Breast epithelium (tissue), 4 donors: ENCODE measurements at regions not wholly inside any gene's neighbourhood (a gene's known extent, or its start where the extent isn't known, plus 50 kb on each side); places are given as distances from the start of the nearest gene placed in this dataset.

Experiments used
- DNase-seq, 2 donors: peaks; one replicate each; pipeline ENCODE4 v3.0.0-alpha.2; 2019; ENCODE audit warnings: low spot score in 2 of 2
- H3K27ac ChIP-seq, 2 donors: fragments of 200-600 bp; sonication (generic) in 1 of 2; one replicate each; pipeline ENCODE4 v1.5.1; 2016 to 2019; ENCODE audit warnings: mild to moderate bottlenecking in 1 of 2
- H3K27me3 ChIP-seq, 2 donors: fragments of 200-600 bp; sonication (generic) in 1 of 2; one replicate each; pipeline versions ENCODE4 v1.5.1 to v1.6.0; 2017 to 2019; ENCODE audit warnings: control low read depth in 1 of 2, mild to moderate bottlenecking in 1 of 2
- H3K36me3 ChIP-seq: fragments of 200-600 bp; one replicate; pipeline ENCODE4 v1.5.1; 2019
- H3K4me1 ChIP-seq, 2 donors: fragments of 200-600 bp; sonication (generic); one replicate each; pipeline ENCODE4 v1.5.1; 2016 to 2019; ENCODE audit warnings: control low read depth in 1 of 2
- H3K4me3 ChIP-seq, 3 donors: fragments of 200-600 bp; sonication (generic); 1 replicate in 2 of 3; 2 replicates in 1 of 3; pipeline ENCODE4 v1.5.1; 2016 to 2019; ENCODE audit warnings: mild to moderate bottlenecking in 3 of 3, moderate library complexity in 2 of 3
- H3K9me3 ChIP-seq, 2 donors: fragments of 200-600 bp; sonication (generic) in 1 of 2; one replicate each; pipeline ENCODE4 v1.5.1; 2016 to 2019; ENCODE audit warnings: control low read depth in 1 of 2
- POLR2A ChIP-seq: fragments of 450-650 bp; IDR thresholded peaks from one replicate; pipeline ENCODE4 v1.6.1; 2016; ENCODE audit warnings: antibody characterized with exemption, mild to moderate bottlenecking, moderate library complexity
- POLR2AphosphoS5 ChIP-seq, 3 donors: sonication (generic); formaldehyde crosslinking; IDR thresholded peaks; one replicate each; pipeline ENCODE4 v1.6.1; 2017; ENCODE audit warnings: antibody characterized with exemption in 3 of 3
- intact Hi-C: fragments of 100-400 bp; cut with DNase I; formaldehyde crosslinking; loops from one replicate; pipeline ENCODE4 v1.15.1; 2023; ENCODE audit warnings: low total_unique reads
- TF ChIP-seq, protein P1 (sequence below), 3 donors: fragments of 450-650 bp; IDR thresholded peaks; one replicate each; pipeline ENCODE4 v1.5.1; 2016 to 2017; ENCODE audit warnings: antibody characterized with exemption in 3 of 3, mild to moderate bottlenecking in 3 of 3, moderate library complexity in 3 of 3

DNA sequence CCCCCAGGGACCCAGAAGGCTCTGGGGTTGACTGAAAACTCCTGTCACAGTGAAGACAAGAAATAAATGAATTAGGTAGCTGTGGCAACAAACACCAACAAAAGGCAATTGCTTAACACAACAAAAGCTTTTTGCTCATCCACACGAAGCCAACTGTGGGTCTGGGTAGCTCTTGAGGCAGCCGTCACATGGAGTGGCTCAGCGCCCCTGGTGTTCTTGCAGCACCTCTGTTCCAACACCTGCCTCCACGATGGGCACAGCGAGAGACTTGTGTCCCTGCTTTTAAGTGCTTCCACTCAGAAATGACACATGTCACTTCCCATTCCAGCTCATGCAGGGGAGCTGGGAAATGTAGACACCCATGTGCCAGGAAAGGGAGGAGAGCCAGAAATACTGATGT is 364.5 kb upstream of the DUSP10 start:
- no peaks in the 10 kb centered on the region for H3K9me3 ChIP-seq
- no peak overlapping the region for H3K4me3 ChIP-seq
- no peaks in the 10 kb centered on the region for H3K36me3 ChIP-seq
- no peak for TF ChIP-seq POLR2AphosphoS5 (IDR thresholded peaks at IDR 0.05)
- TF ChIP-seq POLR2A = no peak
- TF ChIP-seq, protein P1, sequence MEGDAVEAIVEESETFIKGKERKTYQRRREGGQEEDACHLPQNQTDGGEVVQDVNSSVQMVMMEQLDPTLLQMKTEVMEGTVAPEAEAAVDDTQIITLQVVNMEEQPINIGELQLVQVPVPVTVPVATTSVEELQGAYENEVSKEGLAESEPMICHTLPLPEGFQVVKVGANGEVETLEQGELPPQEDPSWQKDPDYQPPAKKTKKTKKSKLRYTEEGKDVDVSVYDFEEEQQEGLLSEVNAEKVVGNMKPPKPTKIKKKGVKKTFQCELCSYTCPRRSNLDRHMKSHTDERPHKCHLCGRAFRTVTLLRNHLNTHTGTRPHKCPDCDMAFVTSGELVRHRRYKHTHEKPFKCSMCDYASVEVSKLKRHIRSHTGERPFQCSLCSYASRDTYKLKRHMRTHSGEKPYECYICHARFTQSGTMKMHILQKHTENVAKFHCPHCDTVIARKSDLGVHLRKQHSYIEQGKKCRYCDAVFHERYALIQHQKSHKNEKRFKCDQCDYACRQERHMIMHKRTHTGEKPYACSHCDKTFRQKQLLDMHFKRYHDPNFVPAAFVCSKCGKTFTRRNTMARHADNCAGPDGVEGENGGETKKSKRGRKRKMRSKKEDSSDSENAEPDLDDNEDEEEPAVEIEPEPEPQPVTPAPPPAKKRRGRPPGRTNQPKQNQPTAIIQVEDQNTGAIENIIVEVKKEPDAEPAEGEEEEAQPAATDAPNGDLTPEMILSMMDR (IDR thresholded peaks at IDR 0.05) = no peak
- intact Hi-C loops = no loop called here
- no peak for DNase-seq
- H3K27ac ChIP-seq = no peak overlapping the region
- no peaks in the 10 kb centered on the region for H3K4me1 ChIP-seq
- no peaks in the 10 kb centered on the region for H3K27me3 ChIP-seq

DNA sequence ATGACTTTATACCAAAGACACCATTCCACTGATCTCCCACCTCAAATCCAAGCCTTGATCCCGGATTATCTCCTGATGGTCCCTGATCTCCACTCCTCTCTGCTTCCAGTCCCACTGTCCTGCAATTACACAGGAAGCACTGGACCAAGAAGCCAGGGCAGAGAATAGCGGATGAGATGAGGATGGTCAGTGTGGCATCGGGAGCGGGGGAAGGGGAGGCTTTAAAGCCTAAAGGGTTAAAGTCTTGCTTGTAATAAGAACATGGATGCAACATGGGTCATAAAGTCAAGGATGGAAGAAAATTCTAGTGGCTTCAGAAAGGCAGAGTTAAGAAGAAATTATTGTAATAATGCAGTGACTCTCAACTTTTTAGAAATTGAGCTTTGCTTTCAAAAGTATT is 364.0 kb upstream of the DUSP10 start:
- no peak for TF ChIP-seq POLR2AphosphoS5 (IDR thresholded peaks at IDR 0.05)
- TF ChIP-seq POLR2A = no peak
- Histone ChIP-seq H3K36me3 (no peaks in the 10 kb centered on the region), H3K9me3 (no peaks in the 10 kb centered on the region), H3K27ac (no peak overlapping the region), H3K27me3 (no peaks in the 10 kb centered on the region), H3K4me3 (no peak overlapping the region), H3K4me1 (no peaks in the 10 kb centered on the region)
- no peak for DNase-seq
- intact Hi-C loops = no loop called here

DNA sequence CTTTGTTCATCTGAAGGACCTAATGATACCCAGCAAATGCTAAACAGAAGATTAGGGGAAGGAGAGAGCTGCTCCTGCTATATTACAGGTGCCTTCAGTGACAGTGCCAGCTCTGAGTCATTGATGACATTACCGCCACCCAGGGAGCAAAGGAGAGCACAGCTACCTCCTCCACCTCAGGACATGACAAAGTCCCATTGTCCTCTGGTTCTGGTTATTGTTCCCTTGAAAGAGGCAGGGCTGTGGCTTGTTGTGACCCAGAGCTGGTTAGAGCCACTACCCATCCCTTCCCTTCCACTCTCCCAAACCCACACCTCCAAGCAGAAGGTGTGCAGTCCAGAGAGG is 363.5 kb upstream of the DUSP10 start:
- intact Hi-C loops = no loop called here
- no peaks in the 10 kb centered on the region for H3K27me3 ChIP-seq
- TF ChIP-seq, protein P1 (IDR thresholded peaks at IDR 0.05) = no peak
- TF ChIP-seq POLR2AphosphoS5 (IDR thresholded peaks at IDR 0.05) (no peak), POLR2A (no peak)
- H3K4me3 ChIP-seq = no peak overlapping the region
- H3K9me3 ChIP-seq = no peaks in the 10 kb centered on the region
- DNase-seq = peak; percentile 53 to 57
- no peaks in the 10 kb centered on the region for H3K4me1 ChIP-seq
- no peak overlapping the region for H3K27ac ChIP-seq
- no peaks in the 10 kb centered on the region for H3K36me3 ChIP-seq

DNA sequence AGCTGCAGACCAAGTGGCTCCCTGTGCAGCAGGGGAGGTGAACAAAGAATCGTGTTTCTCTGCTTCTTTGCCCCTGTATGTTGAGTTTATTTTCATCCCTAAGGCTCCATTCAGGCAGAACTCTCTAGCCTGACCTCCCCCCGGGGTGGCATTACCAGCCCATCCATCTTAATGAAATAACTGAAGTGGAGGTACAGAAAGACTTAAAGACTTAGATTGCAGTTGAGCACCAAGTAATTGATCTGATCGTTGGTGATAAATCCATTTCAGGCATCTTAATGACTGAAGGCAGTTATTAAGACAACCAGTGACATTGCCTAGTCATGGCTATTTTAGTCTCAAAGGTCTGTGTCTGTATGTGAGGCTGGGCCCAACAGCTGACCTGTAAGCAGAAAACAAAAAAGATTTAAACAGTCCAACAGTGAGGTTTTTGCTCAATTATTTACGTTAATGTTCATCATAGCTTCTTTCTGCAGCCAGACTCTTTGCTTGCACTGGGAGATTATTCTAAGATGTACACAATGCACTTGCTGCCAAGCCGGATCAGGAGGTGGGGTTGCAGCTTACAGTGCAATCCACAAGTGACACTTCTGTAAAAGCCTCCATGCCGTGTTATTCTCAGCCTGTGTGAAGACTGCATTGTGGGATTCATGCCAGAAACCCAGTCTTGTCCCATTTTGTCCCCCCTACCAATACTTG is 363.0 kb upstream of the DUSP10 start:
- H3K4me1 ChIP-seq = no peaks in the 10 kb centered on the region
- DNase-seq = no peak
- no peak overlapping the region for H3K27ac ChIP-seq
- no peak overlapping the region for H3K4me3 ChIP-seq
- H3K27me3 ChIP-seq = no peaks in the 10 kb centered on the region
- no peak for TF ChIP-seq POLR2AphosphoS5 (IDR thresholded peaks at IDR 0.05)
- TF ChIP-seq, protein P1 (IDR thresholded peaks at IDR 0.05) = no peak
- no peak for TF ChIP-seq POLR2A
- no peaks in the 10 kb centered on the region for H3K9me3 ChIP-seq
- H3K36me3 ChIP-seq = no peaks in the 10 kb centered on the region
- intact Hi-C loops = no loop called here

DNA sequence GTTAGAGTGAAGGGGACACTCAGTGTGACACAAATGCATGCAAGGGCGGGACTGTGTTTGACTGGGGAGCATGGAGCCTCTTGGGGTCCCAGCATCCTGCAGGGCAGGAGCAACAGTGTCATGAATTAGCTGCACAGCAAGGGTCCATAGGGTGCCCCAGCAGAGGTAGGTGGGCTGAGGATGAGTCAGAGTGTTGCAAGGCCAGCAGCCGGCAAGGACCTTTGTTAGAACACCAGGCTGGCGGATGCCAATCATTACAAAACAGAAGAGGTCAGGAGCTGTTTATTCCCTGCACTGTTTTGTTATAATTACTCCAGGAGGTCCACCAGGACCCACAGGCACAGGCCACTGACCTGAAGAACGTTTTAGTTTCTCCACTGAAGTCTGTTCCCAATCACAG is 362.2 kb upstream of the DUSP10 start:
- Histone ChIP-seq H3K27me3 (no peaks in the 10 kb centered on the region), H3K4me3 (no peak overlapping the region), H3K36me3 (no peaks in the 10 kb centered on the region), H3K9me3 (no peaks in the 10 kb centered on the region), H3K27ac (no peak overlapping the region), H3K4me1 (no peaks in the 10 kb centered on the region)
- DNase-seq = no peak
- intact Hi-C loops = no loop called here
- TF ChIP-seq POLR2AphosphoS5 (IDR thresholded peaks at IDR 0.05) (no peak), POLR2A (no peak)
- TF ChIP-seq, protein P1 (IDR thresholded peaks at IDR 0.05) = no peak

DNA sequence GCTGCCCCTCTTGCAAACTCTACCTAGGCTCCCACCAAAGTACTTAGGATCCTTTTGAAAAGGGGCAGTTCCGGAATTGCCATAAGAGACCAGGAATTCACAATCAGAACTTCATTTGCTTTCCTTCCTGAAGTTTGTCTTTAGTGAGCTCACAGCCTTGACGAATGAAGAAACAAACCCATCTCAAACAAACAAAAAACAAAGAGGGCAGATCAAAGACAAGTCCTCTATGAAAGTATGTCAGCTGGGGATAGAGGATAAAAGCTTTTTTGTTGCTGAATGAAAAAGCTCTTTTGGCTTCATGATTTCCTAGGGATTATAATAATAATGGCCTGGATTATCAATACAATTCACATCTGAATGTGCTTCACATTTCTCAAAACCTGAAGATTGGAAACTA is 357.9 kb upstream of the DUSP10 start:
- H3K4me3 ChIP-seq = no peak overlapping the region
- no peaks in the 10 kb centered on the region for H3K27me3 ChIP-seq
- no peaks in the 10 kb centered on the region for H3K9me3 ChIP-seq
- no peaks in the 10 kb centered on the region for H3K4me1 ChIP-seq
- no peaks in the 10 kb centered on the region for H3K36me3 ChIP-seq
- no peak overlapping the region for H3K27ac ChIP-seq
- intact Hi-C loops = no loop called here
- TF ChIP-seq POLR2A (no peak), POLR2AphosphoS5 (IDR thresholded peaks at IDR 0.05) (no peak)
- TF ChIP-seq, protein P1 (IDR thresholded peaks at IDR 0.05) = no peak
- no peak for DNase-seq
